HEK293T (cell line): ENCODE measurements at regions not wholly inside any gene's neighbourhood (a gene's known extent, or its start where the extent isn't known, plus 50 kb on each side); places are given as distances from the start of the nearest gene placed in this dataset.

Experiments
- FOXM1 ChIP-seq: fragments of 450-650 bp; IDR thresholded peaks from 2 replicates; pipeline ENCODE4 v1.6.1; 2017; ENCODE audit warnings: mild to moderate bottlenecking, borderline replicate concordance
- HDGF ChIP-seq: fragments of 450-650 bp; IDR thresholded peaks from 2 replicates; pipeline ENCODE4 v1.6.1; 2017; ENCODE audit warnings: antibody characterized with exemption, borderline replicate concordance
- NFRKB ChIP-seq: fragments of 450-650 bp; IDR thresholded peaks from 2 replicates; pipeline ENCODE4 v1.6.1; 2016; ENCODE audit warnings: mild to moderate bottlenecking, moderate library complexity
- TARDBP ChIP-seq: fragments of 450-650 bp; IDR thresholded peaks from 2 replicates; pipeline ENCODE4 v1.6.1; 2016

- TF ChIP-seq NFRKB (no peak), HDGF (no peak), FOXM1 (no peak), TARDBP (no peak)
Observed at GRCh38 chr5:144815131-144815530, 644.5 kb downstream of the KCTD16 start.
